Activated CD8-positive, alpha-beta memory T cell treated with anti-CD3 and anti-CD28 coated beads, Interleukin-2, amount 50 U/mL, for 24 hours (primary cell): ENCODE measurements at regions not wholly inside any gene's neighbourhood (a gene's known extent, or its start where the extent isn't known, plus 50 kb on each side); places are given as distances from the start of the nearest gene placed in this dataset.

Experiments
- DNase-seq: peaks from one replicate; pipeline ENCODE4 v3.0.0-alpha.2; 2020; ENCODE audit errors: extremely low read depth

DNA sequence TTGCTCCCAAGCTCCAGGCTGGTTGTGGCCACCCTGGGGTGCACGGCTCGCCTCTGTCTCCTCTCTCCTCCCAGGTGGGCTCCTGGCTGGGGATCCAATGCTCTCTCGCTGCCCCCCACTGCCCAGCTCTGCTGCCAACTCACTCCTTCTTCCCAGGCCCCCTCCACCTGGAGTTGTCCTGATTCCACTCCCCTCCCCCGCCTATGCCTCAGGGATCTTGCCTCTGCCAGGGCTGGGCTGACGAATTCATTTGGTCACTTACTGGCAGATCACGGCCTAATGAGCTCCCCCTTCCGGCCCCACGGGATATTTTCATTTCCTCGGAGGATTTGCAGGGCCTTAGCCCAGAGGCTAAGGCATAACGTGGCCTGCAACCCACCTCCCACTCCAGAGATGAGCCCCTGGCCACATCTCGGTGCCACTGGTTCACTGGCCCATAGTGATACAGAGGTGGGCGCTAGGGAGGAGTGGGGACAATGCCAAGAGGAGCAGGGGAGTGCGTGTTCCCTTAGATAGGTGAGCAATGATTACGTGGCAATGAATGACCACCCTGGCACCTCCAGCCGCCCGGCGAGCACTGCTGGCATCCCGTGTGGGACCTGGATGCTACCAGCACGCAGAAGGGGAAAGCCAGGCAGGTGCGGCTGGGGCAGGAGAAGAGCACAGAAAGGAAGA, 344.6 kb upstream of the SHH start:
- no peak for DNase-seq

DNA sequence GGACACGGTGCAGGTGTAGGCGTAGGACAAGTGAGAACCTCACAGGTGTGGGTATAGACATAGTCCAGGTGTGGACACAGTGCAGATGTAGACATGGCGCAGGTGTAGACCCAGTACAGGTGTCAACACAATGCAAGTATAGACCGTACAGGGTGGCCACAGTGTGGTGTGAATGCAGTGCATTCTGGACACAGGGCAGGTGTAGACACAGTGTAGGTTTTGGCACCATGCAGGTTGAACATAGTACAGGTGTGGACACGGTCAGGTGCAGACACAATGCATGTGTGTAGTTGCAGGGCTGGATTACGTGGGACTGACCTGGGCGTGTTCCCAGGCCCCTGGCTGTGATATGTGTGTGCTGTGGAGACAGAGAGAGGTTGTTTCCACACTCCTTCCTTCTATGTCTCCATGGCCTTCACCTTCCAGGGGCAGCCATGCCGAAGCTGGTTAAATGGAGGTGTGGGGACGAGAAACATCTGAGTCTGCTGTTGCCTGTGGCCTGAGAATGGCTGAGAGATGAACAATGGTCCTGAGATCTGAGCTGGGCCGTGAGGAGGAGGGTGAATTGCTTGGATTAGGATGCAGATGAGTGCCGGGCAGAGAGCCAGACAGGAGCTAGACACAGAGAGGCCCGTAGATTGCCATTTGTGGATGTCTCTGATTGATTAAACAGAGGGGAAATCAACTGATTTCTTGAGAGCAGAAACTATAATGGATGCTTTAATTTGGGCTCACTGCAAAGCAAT, 343.9 kb upstream of the SHH start:
- DNase-seq: no peak

DNA sequence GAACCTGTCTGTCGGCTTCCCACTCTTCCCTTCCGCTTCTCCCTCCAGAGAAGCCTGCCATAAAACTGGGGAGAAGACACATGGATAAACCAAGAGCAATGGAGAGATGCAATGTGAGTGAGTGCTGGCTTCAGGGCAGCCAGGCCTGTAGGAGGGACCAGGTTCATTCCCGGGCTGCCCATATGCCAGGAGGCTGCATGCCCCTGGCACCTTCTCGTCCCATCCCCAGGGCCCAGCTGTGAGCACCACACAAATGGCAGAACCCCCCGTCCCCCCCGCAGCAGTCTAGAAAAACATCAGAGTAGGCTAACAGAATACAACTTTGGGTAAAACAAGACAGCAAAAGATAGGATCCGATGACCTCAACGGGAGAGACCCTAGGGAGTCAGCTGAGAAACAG, 341.3 kb upstream of the SHH start:
- DNase-seq: no peak

DNA sequence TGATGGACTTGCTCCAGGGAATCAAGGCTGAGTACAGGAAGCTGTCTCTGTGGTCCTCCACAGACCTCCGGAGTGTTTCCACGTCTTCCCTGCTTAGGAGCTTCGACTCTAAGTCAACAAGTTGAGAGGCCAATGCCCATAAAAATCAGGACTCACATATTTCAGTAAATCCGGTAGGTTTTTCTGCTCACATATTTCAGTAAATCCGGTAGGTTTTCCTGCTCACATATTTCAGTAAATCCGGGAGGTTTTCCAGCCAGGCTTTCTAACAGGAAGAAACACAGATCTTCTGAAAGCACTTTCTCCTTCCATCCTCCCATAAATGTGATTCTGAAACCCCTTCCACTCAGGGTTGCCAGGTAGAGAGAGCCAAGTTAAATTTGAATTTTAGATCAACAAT, 340.1 kb upstream of the SHH start:
- no peak for DNase-seq

DNA sequence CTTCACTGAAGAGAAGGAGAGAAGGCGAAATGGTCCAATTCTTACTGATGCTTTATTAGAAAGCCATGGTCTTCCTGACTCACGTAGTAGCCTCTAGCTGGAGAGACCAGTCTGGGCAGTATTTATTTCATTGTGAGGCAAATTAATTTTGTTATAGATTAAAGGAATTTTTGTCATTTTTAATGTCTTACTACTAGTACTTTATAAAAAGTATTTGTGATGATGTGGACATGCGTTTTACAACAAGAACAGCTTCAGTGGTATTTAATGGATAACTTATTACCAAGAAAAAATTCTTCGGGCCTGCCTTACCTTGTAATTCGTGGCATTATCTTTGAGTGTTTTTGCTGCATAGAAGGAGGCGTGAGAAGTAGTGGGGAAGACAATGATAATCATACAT, 339.4 kb upstream of the SHH start:
- DNase-seq: no peak

DNA sequence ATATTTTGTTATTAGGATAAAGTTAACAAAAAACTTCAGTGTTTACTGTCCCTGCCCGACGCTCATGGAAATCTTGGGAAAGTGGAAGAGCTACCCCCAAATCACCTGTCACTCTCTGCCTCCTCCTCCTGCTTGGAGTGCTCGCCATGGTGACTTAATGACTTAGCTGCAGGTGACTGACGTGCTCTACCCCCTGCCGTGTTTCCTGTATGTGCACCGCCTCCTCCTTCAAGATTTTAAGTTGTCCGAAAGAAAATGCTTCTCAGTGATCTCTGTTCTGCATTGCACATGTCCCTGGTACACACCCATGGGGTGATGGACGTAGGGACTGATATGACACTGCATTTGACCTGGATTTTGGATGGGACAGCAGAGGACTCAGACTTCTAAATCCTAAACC, 338.8 kb upstream of the SHH start:
- no peak for DNase-seq

DNA sequence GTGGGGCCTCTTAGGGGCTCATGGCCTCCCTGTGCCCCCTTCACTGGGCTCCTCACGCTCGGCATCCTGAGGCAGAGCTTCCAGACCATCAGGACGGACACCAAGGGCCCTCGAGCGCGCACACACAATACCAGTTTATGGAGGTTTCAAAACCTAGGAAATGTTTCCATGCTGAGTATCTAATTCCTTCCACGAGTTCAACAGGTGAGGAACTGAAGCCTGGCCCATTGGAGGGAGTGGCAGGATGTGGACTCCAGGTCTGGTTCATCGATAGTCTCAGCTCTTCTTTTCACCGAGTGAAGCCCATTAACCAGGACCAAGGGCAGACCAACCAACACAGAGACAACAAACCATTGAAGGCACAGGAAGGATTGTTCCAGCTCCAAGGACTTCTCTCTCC, 336.7 kb upstream of the SHH start:
- no peak for DNase-seq

DNA sequence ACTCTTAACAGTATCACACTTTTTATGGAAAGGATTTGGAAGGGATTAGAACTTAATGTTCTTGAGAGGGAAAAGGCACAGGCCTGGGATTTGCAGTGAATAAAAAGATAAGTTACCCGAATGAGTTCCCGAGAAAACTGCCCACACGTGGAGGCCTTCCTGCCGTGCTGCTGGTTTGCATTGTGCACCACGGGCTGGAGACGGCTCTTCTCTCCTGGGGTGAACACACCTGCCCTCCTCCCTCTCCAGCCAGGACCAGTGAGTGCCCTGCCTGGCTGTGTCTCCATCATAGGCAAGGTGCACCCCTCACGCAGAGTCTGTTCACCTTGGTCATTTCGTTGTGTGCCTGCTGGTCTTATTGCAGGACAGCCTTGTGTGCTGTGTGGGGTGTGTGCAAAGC, 336.3 kb upstream of the SHH start:
- no peak for DNase-seq

DNA sequence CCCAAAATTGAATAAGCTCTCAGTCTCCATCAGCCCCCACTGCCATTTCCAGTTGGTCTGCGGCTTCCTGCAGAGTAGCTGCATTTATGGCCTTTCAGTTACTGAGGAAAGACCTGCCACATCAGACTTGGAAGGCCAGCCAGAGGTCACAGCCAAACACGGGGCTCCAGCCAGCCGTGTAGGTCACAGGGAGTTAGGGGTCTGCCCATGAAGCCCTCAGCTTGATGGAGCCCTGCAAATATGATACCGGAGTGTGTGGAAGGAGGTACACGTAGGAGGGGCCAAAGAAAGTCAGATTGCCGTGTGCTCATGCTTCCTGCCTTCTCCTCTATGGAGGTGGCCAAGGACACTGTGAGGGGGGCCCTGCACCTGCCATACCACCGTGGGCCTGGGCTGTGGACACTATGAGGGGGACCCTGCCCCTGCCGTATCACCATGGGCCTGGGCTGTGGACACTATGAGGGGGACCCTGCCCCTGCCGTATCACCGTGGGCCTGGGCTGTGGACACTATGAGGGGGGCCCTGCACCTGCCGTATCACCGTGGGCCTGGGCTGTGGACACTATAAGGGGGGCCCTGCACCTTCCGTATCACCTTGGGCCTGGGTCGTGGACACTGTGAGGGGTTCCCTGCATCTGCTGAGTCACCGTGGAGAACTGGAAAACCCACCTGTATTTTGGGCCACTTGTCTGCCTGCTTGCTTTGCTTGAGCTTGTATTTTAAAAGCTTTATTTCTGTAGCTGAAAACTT, 335.7 kb upstream of the SHH start:
- DNase-seq: no peak

DNA sequence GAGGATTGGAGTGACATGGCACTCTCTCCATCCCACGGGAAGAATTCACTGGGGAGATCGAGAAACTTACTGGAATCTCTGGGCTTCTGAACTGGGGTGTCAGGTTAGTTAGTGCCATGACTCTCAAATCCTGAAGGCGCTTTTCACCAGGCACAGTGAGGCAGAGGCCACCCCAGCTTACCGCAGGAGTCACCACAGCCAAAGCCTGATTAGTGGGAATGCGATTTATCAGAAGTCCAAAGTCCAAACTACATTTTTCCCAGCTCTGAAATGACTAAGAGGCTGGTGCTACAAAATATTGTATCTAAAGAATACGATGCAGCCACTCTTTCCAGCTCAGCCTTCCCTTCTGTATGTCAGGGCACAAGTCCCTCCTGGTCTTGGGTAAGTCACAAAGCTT, 334.8 kb upstream of the SHH start:
- DNase-seq: no peak

DNA sequence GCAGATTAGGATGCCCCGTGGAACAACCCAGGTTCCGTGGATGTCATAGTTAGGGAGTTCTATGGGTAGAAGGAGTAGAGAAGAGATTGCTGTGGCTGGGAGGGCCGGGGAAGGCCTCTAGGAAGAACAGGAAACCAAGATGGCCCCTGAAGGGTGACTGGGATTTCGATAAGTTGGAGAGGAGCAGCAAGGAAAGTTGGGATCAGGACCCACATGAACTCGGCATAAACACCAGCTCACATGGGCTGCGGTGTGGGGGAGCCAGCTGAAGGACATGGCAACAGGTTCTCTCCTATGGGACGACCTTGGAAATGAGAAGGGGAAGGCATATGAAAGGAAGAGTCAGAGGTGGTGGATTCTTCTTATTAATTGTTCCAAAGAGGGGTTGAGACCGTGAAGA, 333.7 kb upstream of the SHH start:
- no peak for DNase-seq

DNA sequence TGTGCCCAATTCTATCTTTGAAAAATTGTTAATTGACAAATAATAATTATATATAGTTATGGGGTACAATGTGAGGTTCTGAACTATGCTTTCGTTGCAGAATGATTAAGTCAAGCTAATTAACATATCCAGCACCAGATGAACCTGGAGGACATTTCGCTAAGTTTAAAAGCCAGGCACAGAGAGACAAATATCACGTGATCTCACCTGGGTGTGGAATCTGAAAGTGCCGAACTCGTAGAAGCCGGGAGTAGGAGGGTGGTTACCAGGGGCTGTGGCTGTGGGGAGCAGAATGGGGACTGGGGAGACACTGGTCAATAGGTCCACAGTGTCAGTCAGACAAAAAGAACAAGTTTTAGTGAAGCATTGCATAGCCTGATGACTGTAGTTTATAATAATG, 332.9 kb upstream of the SHH start:
- DNase-seq: no peak

DNA sequence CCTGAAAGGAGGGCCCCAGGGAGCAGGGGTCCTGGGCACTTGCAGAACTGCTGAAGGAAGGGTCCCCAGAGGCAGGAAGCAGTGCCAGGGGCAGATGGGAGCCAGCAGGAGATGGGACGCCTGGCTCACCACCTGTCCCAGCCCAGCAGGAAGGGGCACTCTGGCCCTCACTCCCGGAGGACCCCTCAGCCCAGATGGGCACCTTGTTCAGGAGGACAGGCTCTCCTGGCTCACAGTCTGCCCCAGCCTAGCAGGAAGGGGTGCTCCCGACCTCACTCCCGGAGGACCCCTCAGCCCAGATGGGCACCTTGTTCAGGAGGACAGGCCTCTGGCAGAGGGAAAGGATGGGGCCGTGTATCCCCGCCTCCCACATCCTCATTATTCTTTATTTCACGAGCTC, 331.4 kb upstream of the SHH start:
- no peak for DNase-seq

DNA sequence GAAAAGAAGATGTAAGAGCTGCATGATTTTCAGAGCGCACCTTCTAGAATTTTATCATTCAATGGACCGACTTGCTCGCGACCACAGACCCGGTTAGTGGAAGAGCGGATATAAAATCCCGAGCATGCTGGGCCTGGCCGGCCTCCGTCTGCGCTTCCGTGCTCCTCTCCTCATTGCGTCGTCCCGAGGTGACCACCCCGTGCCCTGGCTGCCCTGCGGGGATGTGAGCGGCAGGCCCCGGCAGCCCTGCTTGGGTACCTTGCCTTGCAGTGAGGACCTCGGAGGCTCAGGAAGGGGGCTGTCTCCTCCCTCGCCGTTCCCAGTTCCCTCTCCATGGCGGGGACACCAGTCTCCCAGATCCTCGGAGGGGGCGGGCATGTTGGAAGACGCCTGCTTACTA, 330.9 kb upstream of the SHH start:
- no peak for DNase-seq

DNA sequence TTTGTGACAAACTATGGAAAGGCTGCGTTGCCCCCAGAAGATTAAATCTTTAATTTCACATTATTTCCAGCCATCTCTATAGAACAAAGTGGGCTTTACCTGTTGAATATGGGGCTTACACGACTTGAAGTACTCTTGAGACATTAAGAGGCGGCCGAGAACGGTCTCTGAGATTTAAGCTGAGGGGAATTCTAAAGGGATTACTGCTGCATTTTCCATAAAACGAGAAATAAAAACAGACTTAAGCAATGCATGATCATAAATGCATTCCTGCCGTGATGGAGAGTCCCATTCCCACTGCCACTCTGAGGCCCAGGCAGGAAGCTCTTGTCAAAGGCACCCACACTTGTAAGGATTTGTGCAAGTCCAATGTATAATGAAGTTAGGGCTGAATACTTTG, 329.7 kb upstream of the SHH start:
- no peak for DNase-seq

DNA sequence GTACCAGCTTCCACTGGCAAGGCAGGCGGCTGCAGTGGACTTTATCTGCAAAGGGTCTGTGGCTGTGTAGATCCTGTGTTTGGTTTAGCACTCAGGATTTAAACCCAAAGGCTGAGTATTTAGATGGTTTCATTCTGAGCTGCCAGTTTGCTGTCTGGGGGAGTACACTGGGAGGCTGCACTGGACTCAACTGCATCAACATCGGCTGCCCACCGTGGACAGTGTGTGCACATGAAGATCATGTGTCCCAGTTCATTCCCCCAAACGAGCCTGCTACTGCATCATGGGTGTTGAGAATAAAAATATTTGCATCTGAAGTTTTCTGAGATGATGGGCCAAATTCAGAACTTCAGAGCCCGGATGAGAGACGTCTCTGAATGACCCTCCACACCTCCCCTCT, 328.6 kb upstream of the SHH start:
- no peak for DNase-seq

DNA sequence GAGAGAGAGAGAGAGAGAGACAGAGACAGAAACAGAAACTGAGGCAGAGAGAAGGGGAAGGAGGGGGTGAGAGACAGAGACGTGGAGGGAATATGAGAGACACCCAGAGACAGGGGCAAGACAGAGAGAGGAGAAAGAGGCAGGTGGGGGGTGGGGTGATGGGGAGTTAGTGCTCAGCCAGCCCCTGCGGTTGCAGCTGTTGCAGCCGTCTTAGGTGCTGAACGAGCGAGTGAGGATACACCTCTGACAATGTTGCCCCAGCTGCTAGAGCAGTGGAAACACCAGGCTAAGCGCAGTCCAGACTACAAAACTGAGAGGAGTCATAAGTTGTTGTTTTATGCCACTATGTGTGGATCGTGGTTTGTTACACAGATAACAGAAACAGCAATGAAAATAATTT, 328.2 kb upstream of the SHH start:
- DNase-seq: no peak

DNA sequence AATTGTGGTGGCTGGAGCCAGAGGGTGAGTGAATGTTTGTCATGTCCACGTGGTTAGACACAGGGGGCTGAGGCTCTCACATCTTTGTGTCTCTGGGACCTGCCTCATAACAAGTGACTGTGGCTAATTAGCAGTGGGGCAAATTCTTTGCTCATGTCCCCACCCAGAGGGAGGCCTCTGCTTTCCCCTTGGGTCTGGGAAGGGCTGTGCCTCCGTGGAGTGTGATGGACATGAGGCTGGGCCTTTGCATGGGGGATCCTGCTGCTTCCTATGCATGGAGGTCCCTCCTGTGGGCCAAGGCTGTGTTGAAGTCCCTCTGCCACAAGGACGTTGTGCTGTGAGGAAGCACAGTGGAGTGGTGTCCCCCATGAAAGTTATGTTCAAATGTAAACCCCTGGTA, 327.4 kb upstream of the SHH start:
- no peak for DNase-seq

DNA sequence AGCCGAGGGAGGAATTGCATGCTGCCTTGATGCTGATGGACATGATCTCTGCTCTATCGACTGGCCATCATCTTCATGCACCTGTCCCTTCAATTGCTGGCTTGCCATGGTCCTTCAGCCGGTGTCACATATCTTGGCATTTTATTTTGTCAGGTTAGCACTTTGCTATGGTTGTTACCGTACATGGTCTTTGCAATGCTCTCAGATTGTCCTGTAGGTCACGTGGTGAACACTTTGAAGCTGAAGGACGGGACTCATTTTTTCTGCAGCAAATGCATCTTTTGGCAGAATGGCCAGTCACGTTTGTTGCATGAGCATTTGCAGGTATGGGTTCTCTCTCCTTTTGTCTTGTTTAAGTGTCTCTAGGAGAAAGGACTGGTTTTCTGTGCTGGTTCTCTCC, 326.8 kb upstream of the SHH start:
- DNase-seq: no peak

DNA sequence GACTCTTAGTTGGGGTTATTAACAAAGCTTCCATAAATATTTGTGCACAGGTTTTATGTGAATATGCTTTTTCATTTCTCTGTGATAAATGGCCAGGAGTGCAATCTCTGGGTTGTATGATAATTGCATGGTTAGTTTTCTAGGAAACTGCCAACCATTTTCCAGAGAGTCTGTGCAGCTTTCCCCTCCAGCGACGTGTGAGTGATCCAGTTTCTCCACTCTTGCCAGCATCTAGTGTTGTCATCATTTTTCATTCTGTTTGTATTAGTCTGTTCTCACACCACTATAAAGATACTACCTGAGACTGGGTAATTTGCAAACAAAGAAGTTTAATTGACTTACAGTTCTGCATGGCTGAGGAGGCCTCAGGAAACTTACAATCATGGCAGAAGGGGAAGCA, 319.6 kb upstream of the SHH start:
- DNase-seq: no peak

DNA sequence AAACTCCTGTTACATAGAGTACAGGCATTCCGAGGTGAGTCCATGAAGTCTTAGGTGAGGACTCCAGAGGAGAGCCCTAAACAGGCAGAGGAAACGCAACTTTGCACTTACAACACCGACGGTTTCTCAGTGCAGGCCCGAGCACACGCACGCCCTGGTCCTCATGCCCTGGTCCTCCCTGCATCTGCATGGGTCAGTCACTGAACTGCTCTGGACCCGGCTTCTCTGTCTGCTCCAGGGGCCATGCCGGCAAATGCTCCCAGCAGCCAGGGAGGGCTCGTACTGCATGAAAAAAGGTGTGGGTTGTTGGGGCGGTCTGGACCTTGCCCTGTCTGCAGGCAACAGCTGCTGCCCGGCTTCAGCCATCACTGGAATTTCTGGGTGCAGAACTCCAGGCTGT, 317.3 kb upstream of the SHH start:
- DNase-seq: no peak

DNA sequence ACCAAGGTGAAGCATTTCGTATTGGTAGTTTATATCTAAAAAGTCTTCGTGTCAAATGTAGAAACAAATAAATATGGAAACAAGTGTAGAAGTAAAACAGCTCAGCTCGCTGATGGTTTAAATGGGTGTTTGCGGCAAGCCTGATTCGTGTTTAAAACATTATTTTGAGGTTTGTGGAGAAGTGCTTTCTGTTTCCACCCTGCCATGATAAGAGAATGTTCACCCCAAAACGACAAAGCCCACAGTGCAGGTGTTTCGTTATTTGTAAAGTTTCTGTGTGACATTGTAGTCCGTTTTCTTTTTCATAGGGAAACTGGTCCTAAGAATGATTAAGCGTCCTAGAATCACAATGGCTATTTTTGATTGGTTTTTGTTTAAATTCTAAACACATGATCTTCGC, 316.2 kb upstream of the SHH start:
- no peak for DNase-seq
